ENCODE measurements at regions not wholly inside any gene's neighbourhood (a gene's known extent, or its start where the extent isn't known, plus 50 kb on each side); places are given as distances from the start of the nearest gene placed in this dataset.
"Not testable (repeated sequence)": the region's sequence is repeated elsewhere in the genome, so short reads cannot be mapped to it uniquely, and the experiment has no call there.

GRCh38 chr1:65538664-65539063 lies 118.2 kb downstream of the LEPR start:
- no peak overlapping the region for H3K4me3 ChIP-seq (ENCODE audit: low read depth, low read length)
- DNase-seq (ENCODE audit: low read depth): no peak
- TF ChIP-seq CTCF (conservative IDR thresholded peaks at IDR 0.05; ENCODE audit: low read depth, low read length): no peak

- TF ChIP-seq CTCF (conservative IDR thresholded peaks at IDR 0.05; ENCODE audit: low read depth, low read length): no peak
- DNase-seq (ENCODE audit: low read depth): no peak
- H3K4me3 ChIP-seq (ENCODE audit: low read depth, low read length): no peak overlapping the region
These were observed 119.0 kb downstream of the LEPR start for GRCh38 chr1:65539266-65540131.

GRCh38 chr1:65541161-65541560 lies 120.7 kb downstream of the LEPR start:
- DNase-seq (ENCODE audit: low read depth): no peak
- no peak for TF ChIP-seq CTCF (conservative IDR thresholded peaks at IDR 0.05; ENCODE audit: low read depth, low read length)

GRCh38 chr1:65541865-65542264 lies 121.4 kb downstream of the LEPR start:
- H3K4me3 ChIP-seq (ENCODE audit: low read depth, low read length): no peak overlapping the region
- no peak for TF ChIP-seq CTCF (conservative IDR thresholded peaks at IDR 0.05; ENCODE audit: low read depth, low read length)
- no peak for DNase-seq (ENCODE audit: low read depth)

More at GRCh38 chr1:65541161-65541560, 120.7 kb downstream of the LEPR start:
- no peak overlapping the region for H3K4me3 ChIP-seq (ENCODE audit: low read depth, low read length)

GRCh38 chr1:65542592-65542991 lies 122.1 kb downstream of the LEPR start:
- H3K4me3 ChIP-seq (ENCODE audit: low read depth, low read length); DNase-seq (ENCODE audit: low read depth): not testable (repeated sequence)

GRCh38 chr1:65550306-65551010 lies 130.0 kb downstream of the LEPR start:
- peak overlapping the region; percentile 29 for H3K4me3 ChIP-seq (ENCODE audit: low read depth, low read length)
- DNase-seq (ENCODE audit: low read depth): not testable (repeated sequence)

- not testable (repeated sequence) for H3K4me3 ChIP-seq (ENCODE audit: low read depth, low read length); DNase-seq (ENCODE audit: low read depth)
These were observed 132.0 kb downstream of the LEPR start for GRCh38 chr1:65552484-65552883.

GRCh38 chr1:65554086-65554764 lies 133.8 kb downstream of the LEPR start:
- H3K4me3 ChIP-seq (ENCODE audit: low read depth, low read length); DNase-seq (ENCODE audit: low read depth): not testable (repeated sequence)

GRCh38 chr1:65554829-65555228 lies 134.4 kb downstream of the LEPR start:
- no peak overlapping the region for H3K4me3 ChIP-seq (ENCODE audit: low read depth, low read length)
- TF ChIP-seq CTCF (conservative IDR thresholded peaks at IDR 0.05; ENCODE audit: low read depth, low read length): no peak
- DNase-seq (ENCODE audit: low read depth): no peak

Data from epithelial cell of proximal tubule (primary cell).